NCI-H1105 treated with DMSO at 0.1 percent for 48 hours (cell line): ENCODE measurements at regions not wholly inside any gene's neighbourhood (a gene's known extent, or its start where the extent isn't known, plus 50 kb on each side); places are given as distances from the start of the nearest gene placed in this dataset.
A peak's percentile ranks its signal among the peaks of the same experiment; 100 is the strongest.
"Not testable (repeated sequence)": the region's sequence is repeated elsewhere in the genome, so short reads cannot be mapped to it uniquely, and the experiment has no call there.

Source experiments
- DNase-seq: peaks from one replicate; lab custom pipeline; 2025; lab: John Stamatoyannopoulos, UW

GRCh38 chr18:49694402-49694801, 118.9 kb downstream of the ACAA2 start:
- no peak for DNase-seq

GRCh38 chr18:49693717-49694005, 119.7 kb downstream of the ACAA2 start:
- DNase-seq, result no peak

- DNase-seq, result no peak
Measured at GRCh38 chr18:49692906-49693716, 120.2 kb downstream of the ACAA2 start.

GRCh38 chr18:49691177-49691608, 122.1 kb downstream of the ACAA2 start:
- DNase-seq, result no peak

GRCh38 chr18:49690312-49690711, 123.0 kb downstream of the ACAA2 start:
- no peak for DNase-seq

- no peak for DNase-seq
Measured at GRCh38 chr18:49685231-49685942, 123.5 kb downstream of the LIPG start.

- DNase-seq, result not testable (repeated sequence)
Measured at GRCh38 chr18:49682803-49683190, 120.9 kb downstream of the LIPG start.

- DNase-seq, result no peak
Measured at GRCh38 chr18:49682173-49682802, 120.4 kb downstream of the LIPG start.

GRCh38 chr18:49681387-49681786, 119.5 kb downstream of the LIPG start:
- DNase-seq, result no peak

- DNase-seq, result no peak
Measured at GRCh38 chr18:49678440-49678839, 116.6 kb downstream of the LIPG start.

- no peak for DNase-seq
Measured at GRCh38 chr18:49677762-49678413, 116.0 kb downstream of the LIPG start.

- DNase-seq, result no peak
Measured at GRCh38 chr18:49677081-49677480, 115.2 kb downstream of the LIPG start.

- no peak for DNase-seq
Measured at GRCh38 chr18:49673281-49673680, 111.4 kb downstream of the LIPG start.

GRCh38 chr18:49672853-49673252, 111.0 kb downstream of the LIPG start:
- no peak for DNase-seq

GRCh38 chr18:49669403-49669802, 107.5 kb downstream of the LIPG start:
- DNase-seq, result no peak

- DNase-seq, result peak; percentile 53
Measured at GRCh38 chr18:49668574-49669275, 106.9 kb downstream of the LIPG start.

GRCh38 chr18:49667462-49667861, 105.6 kb downstream of the LIPG start:
- DNase-seq, result no peak

GRCh38 chr18:49666045-49666775, 104.4 kb downstream of the LIPG start:
- no peak for DNase-seq

GRCh38 chr18:49663899-49664890, 102.3 kb downstream of the LIPG start:
- DNase-seq, result no peak

GRCh38 chr18:49662506-49662905, 100.6 kb downstream of the LIPG start:
- DNase-seq, result no peak
